ENCODE measurements at regions not wholly inside any gene's neighbourhood (a gene's known extent, or its start where the extent isn't known, plus 50 kb on each side); places are given as distances from the start of the nearest gene placed in this dataset.

- no peak for TF ChIP-seq CTCF (conservative IDR thresholded peaks at IDR 0.05; ENCODE audit: low read depth, low read length)
- TF ChIP-seq EZH2 (IDR thresholded peaks at IDR 0.05; ENCODE audit: low read length, unreplicated experiment) = no peak
Measured at GRCh38 chr13:48838193-48838973, 137.3 kb upstream of the FNDC3A start.
